CD14-positive monocyte (primary cell): ENCODE measurements at regions not wholly inside any gene's neighbourhood (a gene's known extent, or its start where the extent isn't known, plus 50 kb on each side); places are given as distances from the start of the nearest gene placed in this dataset.

Source experiments
- DNase-seq, 3 donors: peaks; one replicate each; pipeline ENCODE4 v3.0.0-alpha.2; 2011 to 2022
- H2AFZ ChIP-seq: 2 replicates; pipeline ENCODE4 v1.6.0; 2012; ENCODE audit warnings: mild to moderate bottlenecking, low read depth, low read length, inconsistent platforms; ENCODE audit not compliant: insufficient read depth, poor library complexity, severe bottlenecking
- H3K27ac ChIP-seq, 2 donors: 1 replicate in 1 of 2; 2 replicates in 1 of 2; pipeline ENCODE4 v1.5.1; 2012 to 2013; ENCODE audit warnings: low read length in 2 of 2, control low read depth in 1 of 2, inconsistent platforms in 1 of 2, low read depth in 1 of 2, mild to moderate bottlenecking in 1 of 2
- H3K27me3 ChIP-seq, 2 donors: one replicate each; pipeline versions ENCODE4 v1.6.0 to v1.6.1; 2011 to 2013; ENCODE audit warnings: low read length in 2 of 2; ENCODE audit not compliant: control insufficient read depth in 2 of 2, insufficient read depth in 2 of 2
- H3K36me3 ChIP-seq, 2 donors: replicated peaks in 1 of 2; 1 replicate in 1 of 2; 2 replicates in 1 of 2; pipeline versions ENCODE4 v1.5.1 to v1.6.1; 2012 to 2013; ENCODE audit warnings: low read length in 2 of 2, control low read depth in 1 of 2, inconsistent platforms in 1 of 2, mild to moderate bottlenecking in 1 of 2; ENCODE audit not compliant: insufficient read depth in 2 of 2, control insufficient read depth in 1 of 2
- H3K4me1 ChIP-seq, 2 donors: 1 replicate in 1 of 2; 2 replicates in 1 of 2; pipeline versions ENCODE4 v1.5.1 to v1.6.1; 2012 to 2013; ENCODE audit warnings: low read length in 2 of 2, control low read depth in 1 of 2, inconsistent platforms in 1 of 2, mild to moderate bottlenecking in 1 of 2, moderate library complexity in 1 of 2; ENCODE audit not compliant: insufficient read depth in 2 of 2, control insufficient read depth in 1 of 2
- H3K4me2 ChIP-seq: replicated peaks from 2 replicates; pipeline ENCODE3; 2012; ENCODE audit warnings: low read length, moderate library complexity, mild to moderate bottlenecking; ENCODE audit not compliant: poor library complexity, severe bottlenecking; ENCODE audit errors: extremely low read depth
- H3K4me3 ChIP-seq, 3 experiments: fragments of 200-600 bp in 1 of 3; sonication (generic) in 1 of 3; replicated peaks in 1 of 3; 1 replicate in 2 of 3; 2 replicates in 1 of 3; pipeline ENCODE4 v1.5.1; 2011 to 2013; ENCODE audit warnings: low read length in 3 of 3, mild to moderate bottlenecking in 3 of 3, control low read depth in 2 of 3, low read depth in 2 of 3, inconsistent platforms in 1 of 3, moderate library complexity in 1 of 3
- H3K79me2 ChIP-seq: 2 replicates; pipeline ENCODE4 v1.6.0; 2012; ENCODE audit warnings: mild to moderate bottlenecking, control low read depth, inconsistent platforms, low read length, moderate library complexity; ENCODE audit not compliant: insufficient read depth
- H3K9ac ChIP-seq: 2 replicates; pipeline ENCODE4 v1.6.0; 2017; ENCODE audit warnings: low read length, mild to moderate bottlenecking; ENCODE audit not compliant: insufficient read depth, poor library complexity, severe bottlenecking
- H3K9me3 ChIP-seq, 2 donors: replicated peaks in 1 of 2; 1 replicate in 1 of 2; 2 replicates in 1 of 2; pipeline versions ENCODE4 v1.5.1 to v1.6.1; 2012 to 2013; ENCODE audit warnings: low read length in 2 of 2, control low read depth in 1 of 2; ENCODE audit not compliant: control insufficient read depth in 1 of 2, insufficient read depth in 1 of 2
- H4K20me1 ChIP-seq: 2 replicates; pipeline ENCODE4 v1.6.0; 2012; ENCODE audit warnings: mild to moderate bottlenecking, low read length, control low read depth, moderate library complexity; ENCODE audit not compliant: insufficient read depth
- H3K27ac Mint-ChIP-seq, 7 donors: one replicate each; pipeline ENCODE4 v1.8.0; 2020; ENCODE audit warnings: mild to moderate bottlenecking in 7 of 7, mixed read lengths in 7 of 7, moderate library complexity in 6 of 7, inconsistent platforms in 2 of 7
- H3K27me3 Mint-ChIP-seq, 3 donors: one replicate each; pipeline ENCODE4 v1.8.0; 2021 to 2022; ENCODE audit warnings: low read depth in 3 of 3, mild to moderate bottlenecking in 3 of 3, mixed read lengths in 3 of 3, moderate library complexity in 3 of 3, inconsistent platforms in 1 of 3
- H3K36me3 Mint-ChIP-seq, 2 donors: one replicate each; pipeline ENCODE4 v1.8.0; 2020; ENCODE audit warnings: mixed read lengths in 2 of 2, inconsistent platforms in 1 of 2, mild to moderate bottlenecking in 1 of 2
- H3K4me1 Mint-ChIP-seq: one replicate; pipeline ENCODE4 v1.8.0; 2020; ENCODE audit warnings: mild to moderate bottlenecking, mixed read lengths
- H3K4me3 Mint-ChIP-seq, 2 donors: one replicate each; pipeline ENCODE4 v1.8.0; 2020; ENCODE audit warnings: mild to moderate bottlenecking in 2 of 2, mixed read lengths in 2 of 2, moderate library complexity in 1 of 2
- H3K9me3 Mint-ChIP-seq, 7 donors: one replicate each; pipeline ENCODE4 v1.8.0; 2020 to 2022; ENCODE audit warnings: mixed read lengths in 7 of 7, mild to moderate bottlenecking in 6 of 7, moderate library complexity in 6 of 7, inconsistent platforms in 2 of 7
- CTCF ChIP-seq: fragments of 200-600 bp; IDR thresholded peaks from one replicate; pipeline ENCODE4 v1.8.0; 2022; ENCODE audit warnings: antibody characterized with exemption, mild to moderate bottlenecking
- WGBS: methylation state at CpG from one replicate; pipeline ENCODE4 v1.1.5; 2013; ENCODE audit warnings: missing lambda C conversion rate; ENCODE audit not compliant: insufficient coverage; 5-methylcytosine and 5-hydroxymethylcytosine counted together
- intact Hi-C, 2 donors: fragments of 100-400 bp; cut with micrococcal nuclease; formaldehyde crosslinking; loops; one replicate each; pipeline versions ENCODE4 v1.15.0 to v1.15.1; 2023

- H3K36me3 ChIP-seq, result no peaks in the 10 kb centered on the region
- Mint-ChIP-seq H3K27me3 (peaks cover 0 to 2% (median 0%) of the 10 kb centered on the region in 3 donors), H3K36me3 (no peaks in the 10 kb centered on the region), H3K9me3 (peaks cover 0 to 8% (median 4%) of the 10 kb centered on the region in 7 donors), H3K4me1 (no peaks in the 10 kb centered on the region), H3K4me3 (no peak overlapping the region), H3K27ac (no peak overlapping the region)
- no peaks in the 10 kb centered on the region for H4K20me1 ChIP-seq
- 80% methylated on average over 1 of the region's 4 CpGs for WGBS
- H3K79me2 ChIP-seq, result no peaks in the 10 kb centered on the region
- no peak overlapping the region for H3K4me2 ChIP-seq
- peaks cover 0 to 13% of the 10 kb centered on the region in 2 donors for H3K9me3 ChIP-seq
- H3K27ac ChIP-seq, result no peak overlapping the region
- TF ChIP-seq CTCF, result no peak
- H3K27me3 ChIP-seq, result no peaks in the 10 kb centered on the region
- H3K4me3 ChIP-seq, result no peak overlapping the region
- no peaks in the 10 kb centered on the region for H3K4me1 ChIP-seq
- no peak overlapping the region for H3K9ac ChIP-seq
- intact Hi-C loops, result no loop called here
- DNase-seq, result no peak
- no peak overlapping the region for H2AFZ ChIP-seq
Observed at GRCh38 chr13:105514401-105514800, 1021.1 kb downstream of the EFNB2 start.

- Mint-ChIP-seq H3K27ac (no peak overlapping the region), H3K9me3 (peaks cover 0 to 9% (median 4%) of the 10 kb centered on the region in 7 donors), H3K27me3 (no peaks in the 10 kb centered on the region), H3K4me1 (no peaks in the 10 kb centered on the region), H3K4me3 (no peak overlapping the region), H3K36me3 (no peaks in the 10 kb centered on the region)
- H3K4me3 ChIP-seq, result no peak overlapping the region
- H3K4me2 ChIP-seq, result no peak overlapping the region
- TF ChIP-seq CTCF, result no peak
- no peak overlapping the region for H3K9ac ChIP-seq
- intact Hi-C loops, result no loop called here
- no peak overlapping the region for H3K27ac ChIP-seq
- H3K4me1 ChIP-seq, result no peaks in the 10 kb centered on the region
- H3K36me3 ChIP-seq, result no peaks in the 10 kb centered on the region
- no peaks in the 10 kb centered on the region for H4K20me1 ChIP-seq
- H3K27me3 ChIP-seq, result no peaks in the 10 kb centered on the region
- H3K79me2 ChIP-seq, result no peaks in the 10 kb centered on the region
- no peak overlapping the region for H2AFZ ChIP-seq
- peaks cover 0 to 13% of the 10 kb centered on the region in 2 donors for H3K9me3 ChIP-seq
- no CpG with 5 or more reads among the region's 2 CpGs for WGBS
- no peak for DNase-seq
Observed at GRCh38 chr13:105513448-105513847, 1022.0 kb downstream of the EFNB2 start.
